ENCODE measurements at regions not wholly inside any gene's neighbourhood (a gene's known extent, or its start where the extent isn't known, plus 50 kb on each side); places are given as distances from the start of the nearest gene placed in this dataset.

DNA sequence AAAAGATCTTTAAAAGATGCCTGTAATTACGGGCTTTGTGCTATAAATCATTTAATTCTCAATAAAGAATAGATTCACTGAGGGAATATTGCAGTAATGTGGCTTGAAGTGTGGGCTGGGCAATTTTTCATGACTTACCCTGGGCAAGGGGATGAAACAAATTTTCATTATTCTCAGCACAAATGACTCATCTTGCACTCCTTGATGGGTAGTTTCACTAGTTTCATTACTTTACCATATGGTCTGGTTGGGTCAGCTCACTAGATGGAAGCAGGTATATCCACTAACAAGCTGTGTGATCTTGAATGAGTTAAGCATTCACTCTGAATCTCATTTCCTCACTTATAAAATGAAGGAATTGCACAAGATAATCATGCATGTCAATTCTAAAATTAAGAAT is 234.3 kb downstream of the ABCC12 start:
- Histone ChIP-seq H3K79me2 (ENCODE audit: control insufficient read depth, insufficient read depth, low read length) (no peaks in the 10 kb centered on the region), H3K4me3 (replicated peaks in 1 of 4; ENCODE audit: control extremely low read depth in 1 of 4, insufficient read depth in 1 of 4, low read depth in 3 of 4, low read length in 4 of 4) (no peak overlapping the region)
- no peak for DNase-seq (ENCODE audit: low read depth in 2 of 2)

DNA sequence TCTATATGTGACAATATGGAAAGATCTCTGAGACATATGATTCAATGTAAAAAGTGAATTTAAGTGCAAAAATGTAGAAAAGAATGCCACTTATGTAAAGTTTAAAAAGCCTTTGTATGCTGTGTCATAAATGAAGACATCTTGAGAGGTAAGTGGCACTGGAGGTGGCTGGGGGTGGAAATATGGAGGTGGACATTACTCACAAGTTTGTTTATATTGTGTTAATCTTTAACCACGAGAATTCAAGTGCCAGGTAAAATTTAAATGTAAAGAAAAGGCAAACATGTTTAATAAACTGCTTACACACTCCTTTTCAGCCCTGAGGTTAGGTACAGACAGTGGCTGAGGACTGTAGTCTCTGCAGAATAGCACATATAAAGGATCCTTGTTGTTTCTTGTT is 235.1 kb downstream of the ABCC12 start:
- H3K4me2 ChIP-seq (ENCODE audit: extremely low read depth, insufficient read depth, low read length), result no peak overlapping the region
- H3K4me1 ChIP-seq (ENCODE audit: control insufficient read depth, extremely low read depth, insufficient read depth, low read length), result no peaks in the 10 kb centered on the region
- no peak overlapping the region for H3K27ac ChIP-seq (ENCODE audit: insufficient read depth, low read length)
- DNase-seq (ENCODE audit: low read depth in 2 of 2), result no peak
- no peaks in the 10 kb centered on the region for H3K9me3 ChIP-seq (ENCODE audit: control insufficient read depth, insufficient read depth, low read depth, low read length)
- no peak overlapping the region for H3K9ac ChIP-seq (ENCODE audit: insufficient read depth, low read length)
- TF ChIP-seq, protein P1, sequence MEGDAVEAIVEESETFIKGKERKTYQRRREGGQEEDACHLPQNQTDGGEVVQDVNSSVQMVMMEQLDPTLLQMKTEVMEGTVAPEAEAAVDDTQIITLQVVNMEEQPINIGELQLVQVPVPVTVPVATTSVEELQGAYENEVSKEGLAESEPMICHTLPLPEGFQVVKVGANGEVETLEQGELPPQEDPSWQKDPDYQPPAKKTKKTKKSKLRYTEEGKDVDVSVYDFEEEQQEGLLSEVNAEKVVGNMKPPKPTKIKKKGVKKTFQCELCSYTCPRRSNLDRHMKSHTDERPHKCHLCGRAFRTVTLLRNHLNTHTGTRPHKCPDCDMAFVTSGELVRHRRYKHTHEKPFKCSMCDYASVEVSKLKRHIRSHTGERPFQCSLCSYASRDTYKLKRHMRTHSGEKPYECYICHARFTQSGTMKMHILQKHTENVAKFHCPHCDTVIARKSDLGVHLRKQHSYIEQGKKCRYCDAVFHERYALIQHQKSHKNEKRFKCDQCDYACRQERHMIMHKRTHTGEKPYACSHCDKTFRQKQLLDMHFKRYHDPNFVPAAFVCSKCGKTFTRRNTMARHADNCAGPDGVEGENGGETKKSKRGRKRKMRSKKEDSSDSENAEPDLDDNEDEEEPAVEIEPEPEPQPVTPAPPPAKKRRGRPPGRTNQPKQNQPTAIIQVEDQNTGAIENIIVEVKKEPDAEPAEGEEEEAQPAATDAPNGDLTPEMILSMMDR (conservative IDR thresholded peaks at IDR 0.05 in 1 of 2, IDR thresholded peaks at IDR 0.05 in 1 of 2; ENCODE audit: low read depth in 1 of 2, low read length in 2 of 2), result no peak
- TF ChIP-seq EZH2 (IDR thresholded peaks at IDR 0.05; ENCODE audit: low read length, missing control alignments), result no peak
- no peak overlapping the region for H3K4me3 ChIP-seq (replicated peaks in 1 of 4; ENCODE audit: control extremely low read depth in 1 of 4, insufficient read depth in 1 of 4, low read depth in 3 of 4, low read length in 4 of 4)
- H3K79me2 ChIP-seq (ENCODE audit: control insufficient read depth, insufficient read depth, low read length), result no peaks in the 10 kb centered on the region
- no peaks in the 10 kb centered on the region for H3K36me3 ChIP-seq (ENCODE audit: control insufficient read depth, insufficient read depth, low read length)
- no peak overlapping the region for H2AFZ ChIP-seq (ENCODE audit: low read length)
- no peaks in the 10 kb centered on the region for H4K20me1 ChIP-seq (ENCODE audit: control insufficient read depth, extremely low read depth, insufficient read depth, low read length)
- H3K27me3 ChIP-seq (ENCODE audit: control insufficient read depth, insufficient read depth, low read length), result no peaks in the 10 kb centered on the region

More for the DNA sequence above, 234.3 kb downstream of the ABCC12 start:
- H3K4me2 ChIP-seq (ENCODE audit: extremely low read depth, insufficient read depth, low read length), result no peak overlapping the region
- no peaks in the 10 kb centered on the region for H3K9me3 ChIP-seq (ENCODE audit: control insufficient read depth, insufficient read depth, low read depth, low read length)
- H2AFZ ChIP-seq (ENCODE audit: low read length), result no peak overlapping the region
- no peak overlapping the region for H3K9ac ChIP-seq (ENCODE audit: insufficient read depth, low read length)
- H3K27me3 ChIP-seq (ENCODE audit: control insufficient read depth, insufficient read depth, low read length), result no peaks in the 10 kb centered on the region
- H4K20me1 ChIP-seq (ENCODE audit: control insufficient read depth, extremely low read depth, insufficient read depth, low read length), result no peaks in the 10 kb centered on the region
- no peak overlapping the region for H3K27ac ChIP-seq (ENCODE audit: insufficient read depth, low read length)
- TF ChIP-seq, protein P1 (conservative IDR thresholded peaks at IDR 0.05 in 1 of 2, IDR thresholded peaks at IDR 0.05 in 1 of 2; ENCODE audit: low read depth in 1 of 2, low read length in 2 of 2), result no peak
- TF ChIP-seq EZH2 (IDR thresholded peaks at IDR 0.05; ENCODE audit: low read length, missing control alignments), result no peak
- H3K36me3 ChIP-seq (ENCODE audit: control insufficient read depth, insufficient read depth, low read length), result no peaks in the 10 kb centered on the region
- H3K4me1 ChIP-seq (ENCODE audit: control insufficient read depth, extremely low read depth, insufficient read depth, low read length), result no peaks in the 10 kb centered on the region

DNA sequence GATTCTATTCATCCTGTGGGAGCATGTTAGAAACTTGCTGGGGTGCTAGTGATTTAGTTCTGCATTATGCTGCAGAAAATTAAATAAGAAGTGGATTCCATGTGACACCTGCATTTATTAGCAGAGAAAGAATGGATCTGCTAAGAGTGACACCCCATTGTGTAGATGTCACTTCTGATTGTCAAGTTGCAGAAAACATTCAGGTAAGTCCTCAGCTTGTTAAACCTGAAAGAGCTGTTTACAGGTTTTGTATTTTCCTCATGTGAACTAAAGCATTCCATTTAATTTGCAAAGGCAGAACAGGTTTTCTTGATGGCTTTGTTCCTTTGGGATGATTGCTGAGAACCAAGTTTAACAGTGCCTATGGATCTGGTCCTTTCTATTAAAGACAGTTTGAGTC is 238.7 kb downstream of the ABCC12 start:
- Histone ChIP-seq H4K20me1 (ENCODE audit: control insufficient read depth, extremely low read depth, insufficient read depth, low read length) (no peaks in the 10 kb centered on the region), H2AFZ (ENCODE audit: low read length) (no peak overlapping the region), H3K9me3 (ENCODE audit: control insufficient read depth, insufficient read depth, low read depth, low read length) (no peaks in the 10 kb centered on the region), H3K27ac (ENCODE audit: insufficient read depth, low read length) (no peak overlapping the region), H3K79me2 (ENCODE audit: control insufficient read depth, insufficient read depth, low read length) (no peaks in the 10 kb centered on the region), H3K4me2 (ENCODE audit: extremely low read depth, insufficient read depth, low read length) (no peak overlapping the region), H3K4me1 (ENCODE audit: control insufficient read depth, extremely low read depth, insufficient read depth, low read length) (no peaks in the 10 kb centered on the region), H3K9ac (ENCODE audit: insufficient read depth, low read length) (no peak overlapping the region), H3K36me3 (ENCODE audit: control insufficient read depth, insufficient read depth, low read length) (no peaks in the 10 kb centered on the region), H3K4me3 (replicated peaks in 1 of 4; ENCODE audit: control extremely low read depth in 1 of 4, insufficient read depth in 1 of 4, low read depth in 3 of 4, low read length in 4 of 4) (no peak overlapping the region), H3K27me3 (ENCODE audit: control insufficient read depth, insufficient read depth, low read length) (no peaks in the 10 kb centered on the region)
- DNase-seq (ENCODE audit: low read depth in 2 of 2), result no peak
- TF ChIP-seq, protein P1 (conservative IDR thresholded peaks at IDR 0.05 in 1 of 2, IDR thresholded peaks at IDR 0.05 in 1 of 2; ENCODE audit: low read depth in 1 of 2, low read length in 2 of 2), result no peak
- no peak for TF ChIP-seq EZH2 (IDR thresholded peaks at IDR 0.05; ENCODE audit: low read length, missing control alignments)

Data from fibroblast of lung (primary cell).